Frontal cortex (tissue), 3 donors: ENCODE measurements at regions not wholly inside any gene's neighbourhood (a gene's known extent, or its start where the extent isn't known, plus 50 kb on each side); places are given as distances from the start of the nearest gene placed in this dataset.
"Not testable (repeated sequence)": the region's sequence is repeated elsewhere in the genome, so short reads cannot be mapped to it uniquely, and the experiment has no call there.

Experiments
- DNase-seq, 2 donors: peaks; one replicate each; pipeline ENCODE4 v3.0.0; 2012; ENCODE audit warnings: low spot score in 2 of 2
- FAIRE-seq: peaks from 2 replicates; lab custom pipeline; 2012; peaks lifted over from hg19 to GRCh38; lab: Jason Lieb, UNC
- donor health status: control.
- donor health status: control.
- donor health status: control.

DNA sequence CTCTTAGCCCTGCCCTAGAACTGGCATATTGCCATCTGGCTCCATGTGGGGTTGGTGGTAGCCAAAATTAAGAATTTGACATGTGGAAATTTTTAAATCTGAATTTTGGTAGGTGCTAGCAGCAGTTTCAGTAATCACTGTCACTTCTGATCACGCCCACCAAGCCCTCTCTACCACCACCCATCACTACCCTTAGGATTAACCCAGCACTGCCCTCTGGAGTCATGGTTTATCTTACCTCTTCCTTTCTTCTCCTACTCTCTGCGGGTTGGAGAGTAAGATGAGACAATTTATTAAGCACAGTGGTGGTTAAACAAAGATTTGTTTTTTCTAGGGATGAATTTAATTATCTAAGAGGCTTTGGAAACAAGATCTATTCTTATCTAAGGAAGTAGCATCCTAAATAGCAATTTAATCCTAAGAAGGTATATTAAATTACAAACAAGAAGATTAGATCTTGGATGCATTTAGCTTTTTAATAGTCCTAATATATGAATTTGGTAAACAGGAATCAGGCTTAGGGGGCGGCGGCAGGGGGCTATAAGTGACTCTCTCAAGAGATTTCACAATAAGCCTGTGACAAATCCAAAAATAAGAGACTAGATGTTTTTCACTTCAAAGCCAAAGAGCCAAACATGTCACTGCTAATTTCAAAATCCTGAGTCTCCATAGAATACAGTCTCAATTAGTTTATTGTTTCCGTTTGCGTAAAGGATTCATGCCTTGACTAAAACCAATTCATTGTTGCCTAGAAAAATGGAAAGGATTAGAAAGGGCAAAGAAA, 498.4 kb upstream of the UBE2E2 start:
- FAIRE-seq (no peak), DNase-seq (no peak)

DNA sequence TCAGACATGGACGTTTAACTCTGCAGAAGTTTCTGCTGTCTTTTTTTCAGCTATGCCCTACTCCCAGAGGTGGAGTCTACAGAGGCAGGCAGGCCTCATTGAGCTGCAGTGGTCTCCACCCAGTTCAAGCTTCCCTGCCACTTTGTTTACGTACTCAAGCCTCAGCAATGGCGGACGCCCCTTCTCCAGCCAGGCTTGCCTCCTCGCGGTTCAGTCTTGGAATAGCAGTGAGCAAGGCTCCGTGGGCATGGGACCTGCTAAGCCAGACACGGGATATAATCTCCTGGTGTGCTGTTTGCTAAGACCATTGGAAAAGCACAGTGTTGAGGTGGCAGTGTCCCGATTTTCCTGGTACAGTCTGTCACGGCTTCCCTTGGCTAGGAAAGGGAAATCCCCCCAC, 496.2 kb upstream of the UBE2E2 start:
- FAIRE-seq, DNase-seq: not testable (repeated sequence)

DNA sequence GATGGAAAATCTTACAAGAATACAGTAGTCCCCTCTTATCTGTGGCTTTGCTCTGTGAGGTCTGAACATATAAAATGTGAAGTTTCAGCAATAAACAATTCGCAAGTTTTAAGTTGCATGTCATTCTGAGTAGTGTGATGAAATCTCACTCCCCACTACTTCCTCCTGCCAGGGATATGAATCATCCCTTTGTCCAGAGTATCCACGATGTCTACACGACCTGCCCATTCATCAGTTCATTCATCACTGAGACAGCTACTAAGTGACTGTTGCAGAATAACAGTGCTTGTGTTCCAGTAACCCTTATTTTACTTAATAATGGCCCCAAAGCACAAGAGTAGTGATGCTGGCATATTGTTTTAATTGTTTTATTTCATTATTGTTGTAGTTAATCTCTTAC, 489.2 kb upstream of the UBE2E2 start:
- DNase-seq = no peak
- FAIRE-seq = no peak

- no peak for FAIRE-seq
- DNase-seq = no peak
Observed at GRCh38 chr3:22714749-22715148, 488.4 kb upstream of the UBE2E2 start.

GRCh38 chr3:22720596-22720995, 482.5 kb upstream of the UBE2E2 start:
- DNase-seq = no peak
- FAIRE-seq = no peak

DNA sequence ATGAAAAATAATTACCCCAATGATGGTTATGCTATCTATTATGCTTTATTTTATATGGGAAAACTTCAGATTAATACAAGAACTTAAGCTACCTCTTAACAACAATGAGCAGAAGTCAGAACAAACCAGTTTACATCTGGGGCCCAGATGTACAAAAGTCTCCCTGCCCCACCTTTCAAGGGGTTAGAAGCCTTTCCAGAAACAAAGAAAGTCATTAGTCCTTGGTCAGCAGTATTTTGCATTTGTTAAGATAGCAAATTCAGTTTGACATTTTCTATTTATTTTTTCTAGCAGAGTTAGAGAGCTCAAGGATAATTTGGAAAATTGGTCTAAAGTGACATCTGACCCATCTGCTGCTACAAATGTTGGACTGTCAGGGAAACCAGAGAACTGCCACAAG, 478.7 kb upstream of the UBE2E2 start:
- no peak for DNase-seq
- no peak for FAIRE-seq

DNA sequence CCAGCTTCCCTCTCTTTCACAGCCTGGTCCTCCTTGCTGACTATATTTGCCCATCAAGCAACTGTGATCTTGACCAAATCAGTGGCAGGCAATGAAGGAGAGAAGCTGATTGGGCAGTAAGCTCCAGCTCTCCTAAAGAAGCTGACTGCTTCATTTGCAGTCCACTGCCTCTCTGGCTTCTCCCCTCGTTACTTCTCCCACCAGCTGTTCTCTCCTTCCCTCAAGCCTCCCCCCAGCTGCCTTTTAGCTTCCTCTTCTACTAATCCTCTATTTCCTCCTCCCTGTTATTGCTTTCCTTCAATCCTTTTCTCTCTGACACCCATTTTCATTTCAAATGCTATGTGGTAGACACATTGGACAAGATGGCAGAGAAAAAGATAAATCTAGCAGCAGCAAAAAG, 474.7 kb upstream of the UBE2E2 start:
- no peak for DNase-seq
- no peak for FAIRE-seq

DNA sequence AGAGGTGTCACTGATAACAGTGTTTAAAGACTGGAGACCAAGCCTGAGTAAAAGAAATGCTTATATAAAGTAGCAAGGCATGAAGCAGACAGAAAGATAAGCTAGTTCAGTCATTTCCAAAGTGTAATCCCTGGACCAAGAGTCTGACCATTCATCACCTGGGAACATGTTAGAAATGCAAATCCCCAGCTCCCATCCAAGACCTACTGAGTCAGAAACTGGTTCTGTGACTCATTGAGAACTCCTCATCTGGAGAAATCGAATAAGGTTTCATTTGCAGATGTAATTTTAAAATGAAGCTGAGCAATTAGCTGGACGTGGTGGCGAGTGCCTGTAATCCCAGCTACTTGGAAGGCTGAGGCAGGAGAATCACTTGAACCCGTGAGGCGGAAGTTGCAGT, 473.9 kb upstream of the UBE2E2 start:
- FAIRE-seq = no peak
- no peak for DNase-seq

- FAIRE-seq = no peak
- no peak for DNase-seq
Observed at GRCh38 chr3:22729981-22730380, 473.1 kb upstream of the UBE2E2 start.

- no peak for DNase-seq
- no peak for FAIRE-seq
Observed at GRCh38 chr3:22730701-22731100, 472.4 kb upstream of the UBE2E2 start.

GRCh38 chr3:22731901-22732300, 471.2 kb upstream of the UBE2E2 start:
- no peak for DNase-seq
- FAIRE-seq = no peak

GRCh38 chr3:22732641-22733040, 470.5 kb upstream of the UBE2E2 start:
- no peak for FAIRE-seq
- DNase-seq = no peak

GRCh38 chr3:22734207-22734606, 468.9 kb upstream of the UBE2E2 start:
- no peak for DNase-seq
- FAIRE-seq = no peak

DNA sequence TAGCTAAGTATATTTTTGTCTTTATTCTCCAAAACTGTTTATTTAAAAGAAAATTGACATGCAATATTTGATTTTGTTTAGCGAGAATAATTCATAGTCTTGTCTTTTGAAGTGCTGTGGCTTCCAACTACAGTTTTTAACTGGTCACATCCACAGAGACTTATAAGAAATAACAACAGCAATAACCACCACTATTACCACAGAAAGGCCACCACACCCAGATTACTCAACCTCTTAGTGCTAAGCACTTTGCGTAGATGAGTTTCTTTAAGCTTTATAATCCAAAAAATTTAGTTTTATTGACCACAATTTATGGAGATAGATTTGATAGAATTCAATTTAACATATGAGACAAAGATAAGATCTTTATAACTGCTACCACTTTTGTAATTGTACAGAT, 468.4 kb upstream of the UBE2E2 start:
- DNase-seq (no peak), FAIRE-seq (no peak)

DNA sequence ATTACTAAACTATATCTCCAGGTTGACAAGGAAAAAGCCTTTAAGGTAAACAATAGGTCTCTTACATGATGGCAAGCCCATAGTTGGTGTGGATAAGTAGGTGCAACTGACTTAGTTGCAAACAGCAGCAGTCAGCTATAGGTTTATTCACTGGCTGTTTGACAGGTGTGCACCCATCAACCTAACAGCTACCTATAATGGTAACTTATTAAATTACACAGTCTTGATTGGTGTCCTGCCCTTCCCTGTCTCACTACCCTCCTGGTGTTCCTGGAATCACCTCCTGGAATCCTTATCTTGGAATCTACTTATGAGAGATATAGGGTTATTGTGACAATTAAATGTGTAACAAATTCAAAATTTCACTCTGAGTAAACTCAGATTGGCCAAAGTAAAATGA, 467.8 kb upstream of the UBE2E2 start:
- FAIRE-seq = no peak
- DNase-seq = no peak

- DNase-seq, FAIRE-seq: not testable (repeated sequence)
Observed at GRCh38 chr3:22743386-22743785, 459.7 kb upstream of the UBE2E2 start.

DNA sequence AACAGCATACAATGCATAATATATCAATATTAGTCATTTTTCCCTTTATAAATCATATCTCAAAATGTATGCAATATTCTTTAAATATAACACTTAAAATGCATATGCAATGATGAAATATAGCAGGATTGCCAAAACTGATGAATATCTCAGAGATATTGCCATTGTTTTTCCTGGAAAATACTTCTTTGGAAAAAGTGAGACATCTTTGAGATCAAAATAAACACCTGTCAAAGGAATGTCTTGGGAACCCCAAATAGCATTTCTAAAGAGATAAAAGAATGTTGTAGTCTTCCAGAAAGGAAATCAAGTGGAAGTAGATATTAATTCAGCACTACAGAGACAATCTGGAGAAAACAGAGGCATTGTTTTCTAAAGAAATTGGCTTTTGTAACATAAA, 457.8 kb upstream of the UBE2E2 start:
- no peak for FAIRE-seq
- DNase-seq = no peak

DNA sequence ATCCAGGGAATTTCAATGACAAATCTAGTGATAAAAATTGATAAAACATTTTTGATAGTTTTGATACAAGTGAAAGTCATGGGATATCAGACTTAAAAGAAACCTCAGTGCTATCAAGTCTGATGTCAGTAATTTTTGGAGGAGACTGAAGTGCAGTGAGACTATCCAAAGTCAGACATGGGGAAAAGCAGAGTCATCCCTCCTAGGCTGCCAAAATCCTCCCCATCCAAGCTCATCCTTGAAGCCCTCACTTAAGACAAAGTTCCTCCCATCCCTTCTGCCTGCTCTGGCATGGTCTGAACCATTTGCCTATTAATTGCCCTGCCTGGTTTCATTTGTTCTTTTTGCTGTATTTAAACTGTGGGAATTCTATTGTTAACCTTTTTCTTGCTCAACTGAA, 456.9 kb upstream of the UBE2E2 start:
- FAIRE-seq (no peak), DNase-seq (no peak)

DNA sequence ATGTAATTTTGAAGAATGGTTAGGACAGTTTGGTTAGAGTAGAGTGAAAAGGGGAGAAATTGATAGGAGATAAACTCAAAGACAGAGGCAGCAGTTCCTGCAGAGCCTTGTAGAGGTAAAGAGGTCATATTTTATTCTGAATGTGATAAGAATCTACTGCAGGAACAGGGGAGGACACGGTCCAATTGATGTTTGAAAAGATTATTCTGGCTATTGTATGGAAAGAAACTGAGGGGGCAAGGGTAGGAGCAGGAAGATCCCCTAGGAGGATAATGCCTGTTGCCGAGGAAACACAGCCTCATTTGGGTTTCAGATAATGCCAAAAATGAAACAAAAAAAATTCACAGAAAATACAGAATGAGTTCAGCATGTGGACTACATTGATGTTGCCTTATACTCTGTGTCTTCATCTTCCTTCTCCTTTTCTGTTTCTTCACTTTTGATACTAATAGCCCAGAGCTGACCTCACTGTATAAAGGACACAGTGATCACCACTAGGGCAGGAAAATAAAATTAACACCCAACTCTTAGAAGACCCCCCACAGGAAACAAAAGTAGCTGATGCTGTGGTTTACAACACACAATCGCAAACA, 454.6 kb upstream of the UBE2E2 start:
- FAIRE-seq (no peak), DNase-seq (no peak)

GRCh38 chr3:22759636-22760310, 443.4 kb upstream of the UBE2E2 start:
- FAIRE-seq (peak; percentile 91), DNase-seq (no peak)

- FAIRE-seq (no peak), DNase-seq (no peak)
Observed at GRCh38 chr3:22765679-22766078, 437.4 kb upstream of the UBE2E2 start.
